MV-4-11 (cell line): ENCODE measurements at regions not wholly inside any gene's neighbourhood (a gene's known extent, or its start where the extent isn't known, plus 50 kb on each side); places are given as distances from the start of the nearest gene placed in this dataset.

Experiments
- DNase-seq: peaks from one replicate; lab custom pipeline; 2025; lab: John Stamatoyannopoulos, UW

DNA sequence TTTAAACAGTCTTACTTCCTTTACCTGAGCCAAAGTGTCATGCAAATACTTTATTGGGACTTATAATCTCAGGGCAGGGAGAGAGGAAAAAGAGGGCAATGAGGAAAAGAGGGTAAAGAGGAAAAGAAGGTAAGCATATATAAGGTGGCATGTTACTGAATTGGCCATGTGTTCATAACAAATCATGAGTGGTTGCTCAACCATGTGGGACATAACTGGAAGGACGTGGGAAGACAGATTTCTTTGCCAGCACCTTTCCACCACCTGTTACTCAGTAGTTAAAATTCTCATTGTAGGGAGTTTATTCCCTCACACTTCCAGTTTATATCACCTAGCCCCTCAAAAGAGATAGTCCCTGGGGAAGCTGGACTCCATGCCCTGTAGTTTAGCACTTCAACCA lies 54.7 kb upstream of the TPRG1 start:
- DNase-seq: no peak

DNA sequence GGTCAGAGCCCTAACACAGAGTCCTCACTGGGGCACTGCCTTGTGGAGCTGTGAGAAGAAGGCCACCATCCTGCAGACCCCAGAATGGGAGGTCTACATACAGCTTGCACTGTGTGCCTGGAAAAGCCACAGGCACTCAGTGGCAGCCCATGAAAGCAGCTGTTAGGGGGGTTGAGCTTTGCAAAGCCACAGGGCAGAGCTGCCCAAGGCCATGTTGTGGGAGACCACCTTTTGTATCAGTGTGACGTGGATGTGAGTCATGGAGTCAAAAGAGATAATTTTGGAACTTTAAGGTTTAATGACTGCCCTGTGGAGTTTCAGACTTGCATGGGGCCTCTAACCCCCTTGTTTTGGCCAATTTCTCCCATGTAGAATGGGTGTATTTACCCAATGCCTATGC lies 52.9 kb upstream of the TPRG1 start:
- no peak for DNase-seq

DNA sequence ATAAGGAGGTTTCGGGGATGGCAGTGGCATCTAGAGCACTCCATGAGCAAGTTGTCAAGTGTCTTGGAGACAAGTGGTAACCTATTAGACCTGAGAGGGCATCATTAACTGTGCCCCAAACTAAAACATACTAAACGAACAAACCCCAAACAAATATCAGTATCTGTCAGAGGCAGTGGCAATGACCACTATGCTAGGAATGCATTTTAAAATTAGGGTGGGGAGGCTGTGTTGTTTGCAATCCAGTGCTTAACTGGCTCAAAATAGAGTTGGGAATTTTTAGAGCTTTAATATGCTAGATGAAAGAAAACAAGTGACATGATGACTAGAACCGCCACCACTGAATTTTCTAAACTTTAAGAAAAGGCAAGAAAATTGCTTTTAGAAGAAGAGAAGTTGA lies 51.8 kb upstream of the TPRG1 start:
- DNase-seq: no peak

DNA sequence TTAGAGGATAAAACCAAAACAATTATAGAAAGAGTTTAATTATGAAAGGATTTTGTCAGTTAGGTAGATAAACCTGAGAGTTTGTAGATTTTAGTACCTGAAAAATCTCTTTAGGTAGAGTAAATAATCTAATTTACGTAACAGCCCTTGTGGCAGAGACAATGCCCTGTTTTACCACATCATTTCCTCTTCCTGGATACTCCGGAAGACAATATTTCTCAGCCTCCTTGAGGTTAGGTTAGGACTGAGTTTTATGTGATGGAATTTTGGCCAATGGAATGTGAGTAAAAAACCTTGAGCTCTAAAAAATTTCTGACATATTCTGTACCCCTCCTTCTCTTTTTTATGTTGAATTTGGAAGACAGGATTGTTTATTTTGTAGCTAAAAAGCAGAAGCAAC lies 50.7 kb upstream of the TPRG1 start:
- DNase-seq: peak; percentile 56
